GM12864 (cell line): ENCODE measurements at regions not wholly inside any gene's neighbourhood (a gene's known extent, or its start where the extent isn't known, plus 50 kb on each side); places are given as distances from the start of the nearest gene placed in this dataset.

Experiments
- DNase-seq: peaks from one replicate; pipeline ENCODE4 v3.0.0-alpha.2; 2011; ENCODE audit warnings: low read depth
- H3K4me3 ChIP-seq: 2 replicates; pipeline ENCODE4 v1.5.1; 2011; ENCODE audit warnings: mild to moderate bottlenecking, low read depth, low read length, control low read depth
- TF ChIP-seq, protein P1 (sequence below): IDR thresholded peaks from 2 replicates; pipeline ENCODE4 v1.5.1; 2011; ENCODE audit warnings: low read depth, mild to moderate bottlenecking, moderate library complexity, low read length, control low read depth, inconsistent platforms; ENCODE audit errors: missing control alignments

DNA sequence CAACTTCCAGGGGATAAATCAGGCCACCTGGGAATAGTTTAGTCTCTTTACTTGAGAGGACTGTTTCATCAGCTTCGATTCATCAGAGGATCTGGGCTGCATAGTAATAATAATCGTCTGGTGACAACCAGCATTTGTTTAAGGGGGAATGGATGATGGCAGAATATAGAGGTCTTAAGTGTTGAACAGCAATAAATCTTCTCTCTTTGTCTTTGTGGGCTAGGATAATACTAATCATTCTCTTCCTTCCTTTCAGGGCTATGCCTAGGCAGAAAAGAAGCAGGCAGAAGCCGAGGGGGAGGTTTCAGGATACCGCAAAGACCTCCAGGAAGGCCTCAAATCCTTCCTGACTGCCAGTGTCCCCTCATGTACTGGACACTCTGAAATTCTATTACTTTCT is 150.4 kb upstream of the GAREM1 start:
- no peak for DNase-seq
- no peak overlapping the region for H3K4me3 ChIP-seq
- TF ChIP-seq, protein P1, sequence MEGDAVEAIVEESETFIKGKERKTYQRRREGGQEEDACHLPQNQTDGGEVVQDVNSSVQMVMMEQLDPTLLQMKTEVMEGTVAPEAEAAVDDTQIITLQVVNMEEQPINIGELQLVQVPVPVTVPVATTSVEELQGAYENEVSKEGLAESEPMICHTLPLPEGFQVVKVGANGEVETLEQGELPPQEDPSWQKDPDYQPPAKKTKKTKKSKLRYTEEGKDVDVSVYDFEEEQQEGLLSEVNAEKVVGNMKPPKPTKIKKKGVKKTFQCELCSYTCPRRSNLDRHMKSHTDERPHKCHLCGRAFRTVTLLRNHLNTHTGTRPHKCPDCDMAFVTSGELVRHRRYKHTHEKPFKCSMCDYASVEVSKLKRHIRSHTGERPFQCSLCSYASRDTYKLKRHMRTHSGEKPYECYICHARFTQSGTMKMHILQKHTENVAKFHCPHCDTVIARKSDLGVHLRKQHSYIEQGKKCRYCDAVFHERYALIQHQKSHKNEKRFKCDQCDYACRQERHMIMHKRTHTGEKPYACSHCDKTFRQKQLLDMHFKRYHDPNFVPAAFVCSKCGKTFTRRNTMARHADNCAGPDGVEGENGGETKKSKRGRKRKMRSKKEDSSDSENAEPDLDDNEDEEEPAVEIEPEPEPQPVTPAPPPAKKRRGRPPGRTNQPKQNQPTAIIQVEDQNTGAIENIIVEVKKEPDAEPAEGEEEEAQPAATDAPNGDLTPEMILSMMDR = no peak

DNA sequence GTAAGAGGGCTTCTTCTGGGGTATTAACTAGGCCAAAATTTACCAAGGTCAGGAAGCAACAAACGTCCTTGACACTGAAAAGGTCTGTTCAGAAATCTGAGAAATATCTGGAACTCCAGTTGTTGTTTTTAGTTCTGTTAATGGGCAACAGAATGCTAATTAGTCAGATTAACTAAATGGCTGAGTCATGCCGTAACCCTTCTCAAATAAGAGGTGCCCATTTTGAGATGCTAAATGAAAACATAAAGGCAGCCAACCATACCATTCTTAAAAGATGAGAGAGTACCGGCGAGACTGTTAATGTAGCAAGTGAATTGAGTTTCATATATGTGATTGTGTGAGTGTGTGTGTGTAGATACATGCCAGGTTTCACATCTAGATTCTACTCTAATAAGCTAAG is 147.9 kb upstream of the GAREM1 start:
- no peak for DNase-seq
- TF ChIP-seq, protein P1 = no peak
- no peak overlapping the region for H3K4me3 ChIP-seq

DNA sequence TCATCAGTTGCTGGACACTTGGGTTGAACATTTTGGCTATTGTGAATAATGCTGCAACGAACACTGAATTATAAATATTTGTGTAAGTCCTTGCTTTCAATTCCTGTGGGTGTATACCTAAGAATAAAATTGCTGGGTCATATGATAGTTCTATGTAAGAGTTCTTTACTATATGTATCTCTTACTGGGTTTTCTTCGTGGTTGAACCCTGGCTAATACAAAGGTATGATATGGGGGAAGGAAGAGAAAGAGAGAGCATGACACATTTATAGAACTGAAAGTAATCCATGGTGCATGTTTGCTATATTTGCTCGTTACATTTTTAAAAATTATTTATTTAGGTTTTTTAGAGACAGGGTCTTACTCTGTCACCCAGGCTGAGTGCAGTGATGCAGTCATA is 143.1 kb upstream of the GAREM1 start:
- no peak for DNase-seq
- no peak overlapping the region for H3K4me3 ChIP-seq
- TF ChIP-seq, protein P1 = no peak

DNA sequence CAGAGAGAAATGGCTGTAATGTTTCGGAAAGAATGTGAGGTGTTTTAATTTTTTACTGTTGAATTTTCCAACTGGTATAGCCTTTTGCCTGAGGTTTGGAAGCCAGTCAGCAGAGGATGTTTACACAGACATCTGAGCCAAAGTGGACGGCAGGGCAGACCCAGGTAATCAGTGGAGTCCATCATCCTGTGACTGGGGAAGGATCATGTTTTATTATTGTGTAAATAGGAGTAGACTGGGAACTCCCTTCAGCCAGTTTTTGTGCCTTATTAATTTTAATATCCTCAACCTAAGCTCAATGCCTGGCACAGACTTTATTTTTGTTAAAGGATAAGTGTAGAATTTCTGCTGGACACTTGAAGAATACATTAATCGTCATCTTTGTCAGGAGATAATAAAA is 142.0 kb upstream of the GAREM1 start:
- H3K4me3 ChIP-seq = no peak overlapping the region
- no peak for DNase-seq
- TF ChIP-seq, protein P1 = no peak

DNA sequence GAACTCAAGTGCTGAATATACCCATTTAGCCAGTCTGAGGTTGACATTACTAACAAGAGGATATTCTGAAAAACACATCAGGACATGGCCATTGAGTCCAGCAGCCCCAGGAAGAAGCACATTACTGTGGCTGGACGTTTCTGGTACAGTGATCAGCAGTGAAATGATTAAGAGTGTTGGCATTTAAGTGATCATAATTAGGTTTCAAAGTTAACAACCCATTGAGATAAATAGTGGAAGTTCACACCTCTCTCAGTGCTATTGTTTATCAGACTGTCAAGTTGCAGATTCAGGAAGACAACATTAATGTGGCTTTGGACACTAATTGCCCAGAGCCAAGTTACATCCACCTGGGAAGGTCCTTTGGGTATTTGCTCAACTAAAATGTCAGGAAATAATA is 139.5 kb upstream of the GAREM1 start:
- DNase-seq = no peak
- no peak overlapping the region for H3K4me3 ChIP-seq
- TF ChIP-seq, protein P1 = no peak

DNA sequence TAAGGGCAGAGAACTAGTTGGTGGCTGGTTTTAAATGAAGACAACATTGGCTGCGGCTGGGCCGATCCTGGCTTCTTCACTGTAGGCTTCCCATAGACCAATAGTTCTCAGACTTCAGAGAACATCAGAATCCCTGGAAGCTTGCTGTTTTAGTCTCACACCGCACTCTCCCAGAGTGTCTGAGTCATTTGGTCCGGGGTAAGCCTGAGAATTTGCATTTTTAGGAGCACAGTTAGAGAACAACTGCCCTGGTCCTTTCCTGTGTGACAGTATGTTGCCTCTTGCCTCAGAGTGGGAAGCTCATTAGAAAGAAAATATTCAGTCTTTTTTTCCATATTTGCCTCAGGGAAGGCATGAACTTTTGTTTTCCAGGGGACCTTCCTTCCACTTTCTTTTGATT is 137.1 kb upstream of the GAREM1 start:
- no peak overlapping the region for H3K4me3 ChIP-seq
- TF ChIP-seq, protein P1 = no peak
- DNase-seq = no peak

DNA sequence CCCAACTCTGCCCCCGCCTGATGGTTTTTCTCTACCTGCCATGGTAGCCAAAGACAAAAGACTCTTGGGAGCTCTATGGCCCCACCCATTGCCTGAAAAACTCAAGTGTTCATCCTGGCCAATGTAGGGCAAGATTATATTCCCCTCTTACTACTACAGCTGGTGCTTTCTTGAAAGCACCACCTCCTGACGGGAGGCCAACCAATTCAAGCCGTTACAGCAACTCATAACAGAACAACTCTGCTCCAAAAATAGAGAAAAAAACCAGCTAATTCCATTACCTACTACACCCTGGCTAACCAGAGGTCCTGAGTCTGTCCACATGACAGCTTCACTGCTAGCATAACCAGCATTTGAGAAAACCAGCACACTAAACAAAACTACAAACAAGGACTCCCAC is 127.5 kb upstream of the GAREM1 start:
- no peak overlapping the region for H3K4me3 ChIP-seq
- DNase-seq = no peak
- TF ChIP-seq, protein P1 = no peak
